GM12864 (cell line): ENCODE measurements at regions not wholly inside any gene's neighbourhood (a gene's known extent, or its start where the extent isn't known, plus 50 kb on each side); places are given as distances from the start of the nearest gene placed in this dataset.

Experiments used
- DNase-seq: peaks from one replicate; pipeline ENCODE4 v3.0.0-alpha.2; 2011; ENCODE audit warnings: low read depth
- H3K4me3 ChIP-seq: 2 replicates; pipeline ENCODE4 v1.5.1; 2011; ENCODE audit warnings: mild to moderate bottlenecking, low read depth, low read length, control low read depth
- CTCF ChIP-seq: IDR thresholded peaks from 2 replicates; pipeline ENCODE4 v1.5.1; 2011; ENCODE audit warnings: low read depth, mild to moderate bottlenecking, moderate library complexity, low read length, control low read depth, inconsistent platforms; ENCODE audit errors: missing control alignments

DNA sequence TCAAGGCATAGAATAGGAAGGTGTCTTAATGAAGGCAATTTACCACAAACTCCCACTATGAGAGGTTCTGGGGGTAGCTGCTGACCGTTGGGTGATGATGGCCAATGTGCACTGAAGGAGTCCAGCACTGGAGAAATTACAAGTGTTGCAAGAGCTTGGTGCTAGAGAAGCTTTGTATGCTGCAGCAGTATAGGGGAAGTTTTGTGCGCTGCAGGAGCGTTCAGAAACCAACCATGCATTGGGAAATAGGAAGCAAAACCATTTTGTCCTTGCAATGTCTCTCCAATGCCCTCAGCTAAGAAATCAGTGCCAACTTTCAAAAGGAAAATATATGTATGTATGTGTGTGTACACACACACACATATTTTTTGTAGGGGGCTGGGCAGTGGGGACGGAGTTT lies 441.6 kb upstream of the NAALADL2 start:
- no peak for DNase-seq
- no peak overlapping the region for H3K4me3 ChIP-seq
- TF ChIP-seq CTCF, result no peak

DNA sequence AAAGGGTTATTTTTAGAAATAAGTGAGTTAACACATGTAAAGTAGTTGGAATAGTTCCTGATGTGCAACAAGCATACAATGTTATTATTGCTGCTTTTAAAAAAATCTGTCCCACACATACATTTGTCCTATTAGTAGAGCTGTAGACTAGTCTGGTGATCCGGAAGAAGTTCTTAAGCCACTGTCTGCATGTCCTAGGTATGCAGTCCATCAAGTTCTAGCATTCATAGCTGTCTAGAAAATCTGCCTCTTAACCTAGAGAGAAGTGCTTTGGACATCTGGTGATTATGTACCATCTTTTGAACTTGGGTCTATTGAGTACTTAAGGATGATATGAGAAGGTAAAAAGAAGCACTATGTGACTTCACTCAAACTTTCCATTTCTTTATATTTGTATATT lies 439.9 kb upstream of the NAALADL2 start:
- DNase-seq, result no peak
- H3K4me3 ChIP-seq, result no peak overlapping the region
- no peak for TF ChIP-seq CTCF

DNA sequence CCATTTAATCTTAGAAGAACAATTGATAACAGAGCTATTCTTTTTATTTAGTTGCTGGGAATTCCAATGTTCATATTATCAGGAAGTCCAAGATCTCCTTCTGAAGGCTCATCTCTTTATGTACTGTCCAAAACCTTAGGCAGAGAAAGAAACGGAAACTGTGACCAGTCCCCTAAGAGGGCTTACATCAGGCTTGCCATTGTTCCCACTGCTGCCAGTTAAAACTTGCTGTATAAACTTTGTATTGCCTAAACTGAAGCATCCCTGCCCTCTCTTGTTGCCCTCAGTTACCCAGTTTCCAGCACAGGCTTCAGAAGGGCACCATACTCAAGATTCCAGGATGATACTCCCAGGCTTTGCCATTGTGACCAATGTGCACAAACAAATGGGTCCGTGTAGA lies 435.2 kb upstream of the NAALADL2 start:
- no peak overlapping the region for H3K4me3 ChIP-seq
- TF ChIP-seq CTCF, result no peak
- no peak for DNase-seq

DNA sequence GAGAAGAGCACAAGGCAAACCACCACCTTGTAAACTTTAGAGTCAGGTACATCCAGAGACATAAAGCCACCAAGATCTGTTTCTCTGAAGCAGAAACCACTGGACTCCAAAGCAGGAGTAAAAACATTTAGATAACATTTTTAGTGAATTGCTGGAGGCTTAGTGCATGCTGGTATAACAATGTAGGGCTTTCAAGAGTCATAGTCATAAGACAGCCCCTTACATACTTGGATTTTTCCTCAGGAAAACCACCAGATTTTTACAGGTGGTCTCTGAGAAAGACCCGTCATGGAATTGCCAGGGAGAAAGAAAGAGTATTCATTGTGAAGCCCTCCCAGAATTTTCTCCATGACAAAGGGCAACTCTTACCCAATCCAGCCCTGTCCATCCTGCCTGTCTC lies 434.5 kb upstream of the NAALADL2 start:
- no peak for TF ChIP-seq CTCF
- DNase-seq, result no peak

DNA sequence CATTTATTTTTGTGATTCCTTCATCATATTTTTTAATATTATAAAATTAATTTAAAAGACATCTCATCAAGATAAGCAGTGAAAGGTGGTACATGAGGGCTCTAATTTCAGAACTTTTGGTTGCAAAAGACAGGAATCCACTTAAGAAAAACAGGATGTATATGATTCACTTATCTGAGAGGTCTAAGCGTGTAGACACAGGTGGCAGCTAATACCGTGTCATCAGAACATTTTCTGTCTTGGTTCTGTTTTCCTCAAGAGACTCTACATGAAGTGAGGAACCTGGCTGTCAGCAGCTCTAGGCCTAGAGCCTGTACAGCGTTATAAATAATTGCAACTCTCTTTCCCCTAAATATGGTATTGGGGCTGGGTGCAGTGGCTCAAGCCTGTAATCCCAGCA lies 433.7 kb upstream of the NAALADL2 start:
- TF ChIP-seq CTCF, result no peak
- no peak for DNase-seq
- no peak overlapping the region for H3K4me3 ChIP-seq

More for the DNA sequence above, 434.5 kb upstream of the NAALADL2 start:
- H3K4me3 ChIP-seq, result no peak overlapping the region

DNA sequence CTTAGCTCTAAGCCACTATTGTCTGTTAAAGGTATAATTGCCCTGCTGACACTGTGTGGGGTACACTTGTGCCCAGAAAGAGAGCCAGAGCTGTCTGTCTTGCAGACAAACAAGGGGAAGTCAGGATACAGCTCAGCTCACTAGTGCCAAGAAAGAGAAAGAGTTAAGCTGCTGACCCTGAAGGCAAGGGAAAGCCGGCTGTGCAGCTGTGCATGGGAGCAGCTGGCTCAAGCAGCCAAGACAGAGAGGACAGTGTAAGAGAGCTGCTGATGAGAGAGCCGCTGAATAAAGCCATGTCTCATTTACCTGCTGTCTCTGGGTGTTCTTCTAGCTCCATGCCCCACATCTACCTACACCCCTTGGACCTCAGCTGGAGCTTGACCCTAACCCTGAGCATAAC lies 428.1 kb upstream of the NAALADL2 start:
- no peak overlapping the region for H3K4me3 ChIP-seq
- no peak for TF ChIP-seq CTCF
- DNase-seq, result no peak

GRCh38 chr3:174431717-174432116 lies 427.4 kb upstream of the NAALADL2 start:
- TF ChIP-seq CTCF, result no peak

More at GRCh38 chr3:174431717-174432116, 427.4 kb upstream of the NAALADL2 start:
- no peak overlapping the region for H3K4me3 ChIP-seq
- DNase-seq, result no peak
